ENCODE measurements at regions not wholly inside any gene's neighbourhood (a gene's known extent, or its start where the extent isn't known, plus 50 kb on each side); places are given as distances from the start of the nearest gene placed in this dataset.
"Not testable (repeated sequence)": the region's sequence is repeated elsewhere in the genome, so short reads cannot be mapped to it uniquely, and the experiment has no call there.

DNA sequence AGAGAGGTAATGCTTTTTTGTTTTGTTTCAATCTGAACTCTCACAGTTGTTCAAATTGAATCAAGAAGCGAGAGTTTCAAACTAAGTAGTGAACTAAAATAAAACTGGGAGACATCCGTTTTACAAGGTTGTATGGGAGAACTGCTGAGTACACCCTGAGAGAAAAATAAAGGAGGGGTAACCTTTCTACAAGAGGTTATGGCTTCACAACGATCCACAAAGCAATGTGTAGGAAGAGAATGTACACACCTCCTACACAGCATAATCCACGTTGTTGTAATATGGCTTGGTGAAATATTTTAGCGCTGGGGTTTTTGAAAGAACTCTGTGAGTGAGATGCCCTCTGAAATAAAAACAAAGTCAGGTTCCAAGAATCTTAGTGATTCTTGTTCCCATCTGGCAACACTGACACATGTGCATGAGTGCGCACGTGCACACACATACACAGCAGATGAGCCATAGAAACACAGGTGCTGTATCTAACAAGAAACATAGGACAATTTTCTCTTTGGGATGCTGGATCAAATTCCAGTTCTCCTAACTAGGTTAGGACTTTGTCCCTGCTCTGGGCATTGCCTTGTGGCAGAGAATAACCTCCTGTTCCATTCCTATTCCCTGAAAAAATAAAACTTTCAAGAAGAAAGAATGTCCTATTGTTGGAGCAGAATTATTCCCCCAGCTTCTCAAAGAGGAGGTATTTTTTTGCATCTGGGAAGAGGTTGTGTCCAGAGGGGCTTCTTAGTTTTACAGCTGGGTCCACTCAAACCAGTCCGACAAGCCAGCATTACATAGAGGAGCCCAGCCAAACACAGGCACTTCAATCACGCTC lies 94.5 kb upstream of the EFNA5 start:
- Histone ChIP-seq H3K36me3 (ENCODE audit: insufficient read depth, low read length) (no peaks in the 10 kb centered on the region), H3K4me1 (ENCODE audit: insufficient read depth, low read length) (no peaks in the 10 kb centered on the region), H3K9ac (ENCODE audit: low read depth, low read length) (no peak overlapping the region), H3K9me3 (ENCODE audit: control insufficient read depth, insufficient read depth, low read length) (no peaks in the 10 kb centered on the region)

DNA sequence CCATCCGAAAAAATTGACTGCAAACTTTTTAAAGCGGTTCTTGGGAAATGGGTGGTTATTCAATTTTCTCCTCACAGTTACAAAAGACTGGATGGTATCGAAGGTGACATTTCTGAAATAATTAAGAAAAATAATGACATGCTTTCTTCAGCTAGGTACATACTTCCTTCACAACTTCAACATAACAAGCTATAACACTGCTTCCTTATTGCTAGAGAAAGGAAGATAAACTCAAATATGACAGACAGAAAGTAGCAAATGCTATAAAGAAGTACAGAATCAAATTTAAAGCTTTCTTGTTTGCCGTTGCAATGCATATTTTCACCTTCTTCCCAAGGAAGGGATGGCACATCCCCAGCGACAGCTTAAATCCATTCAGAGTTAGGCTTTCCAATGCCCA lies 93.5 kb upstream of the EFNA5 start:
- no peak overlapping the region for H3K9ac ChIP-seq (ENCODE audit: low read depth, low read length)
- no peaks in the 10 kb centered on the region for H3K4me1 ChIP-seq (ENCODE audit: insufficient read depth, low read length)
- no peaks in the 10 kb centered on the region for H3K9me3 ChIP-seq (ENCODE audit: control insufficient read depth, insufficient read depth, low read length)
- H3K36me3 ChIP-seq (ENCODE audit: insufficient read depth, low read length): no peaks in the 10 kb centered on the region

DNA sequence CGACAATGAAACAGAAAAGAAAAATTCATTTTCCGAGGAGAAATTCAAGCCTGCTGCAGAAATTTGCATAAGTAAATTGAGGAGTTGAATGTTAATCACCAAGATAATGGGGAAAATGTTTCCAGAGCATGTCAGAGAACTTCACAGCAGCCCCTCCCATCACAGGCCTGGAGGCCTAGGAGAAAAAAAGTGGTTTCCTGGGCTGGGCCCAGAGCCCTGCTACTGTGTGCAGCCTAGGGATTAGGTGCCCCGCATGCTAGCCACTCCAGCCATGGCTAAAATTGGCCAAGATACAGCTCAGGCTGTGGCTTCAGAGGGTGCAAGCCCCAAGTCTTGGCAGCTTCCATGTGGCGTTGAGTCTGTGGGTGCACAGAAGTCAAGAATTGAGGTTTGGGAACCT lies 82.7 kb upstream of the EFNA5 start:
- no peaks in the 10 kb centered on the region for H3K4me1 ChIP-seq (ENCODE audit: insufficient read depth, low read length)
- no peaks in the 10 kb centered on the region for H3K36me3 ChIP-seq (ENCODE audit: insufficient read depth, low read length)
- H3K9me3 ChIP-seq (ENCODE audit: control insufficient read depth, insufficient read depth, low read length): peaks cover 10% of the 10 kb centered on the region
- no peak overlapping the region for H3K9ac ChIP-seq (ENCODE audit: low read depth, low read length)

DNA sequence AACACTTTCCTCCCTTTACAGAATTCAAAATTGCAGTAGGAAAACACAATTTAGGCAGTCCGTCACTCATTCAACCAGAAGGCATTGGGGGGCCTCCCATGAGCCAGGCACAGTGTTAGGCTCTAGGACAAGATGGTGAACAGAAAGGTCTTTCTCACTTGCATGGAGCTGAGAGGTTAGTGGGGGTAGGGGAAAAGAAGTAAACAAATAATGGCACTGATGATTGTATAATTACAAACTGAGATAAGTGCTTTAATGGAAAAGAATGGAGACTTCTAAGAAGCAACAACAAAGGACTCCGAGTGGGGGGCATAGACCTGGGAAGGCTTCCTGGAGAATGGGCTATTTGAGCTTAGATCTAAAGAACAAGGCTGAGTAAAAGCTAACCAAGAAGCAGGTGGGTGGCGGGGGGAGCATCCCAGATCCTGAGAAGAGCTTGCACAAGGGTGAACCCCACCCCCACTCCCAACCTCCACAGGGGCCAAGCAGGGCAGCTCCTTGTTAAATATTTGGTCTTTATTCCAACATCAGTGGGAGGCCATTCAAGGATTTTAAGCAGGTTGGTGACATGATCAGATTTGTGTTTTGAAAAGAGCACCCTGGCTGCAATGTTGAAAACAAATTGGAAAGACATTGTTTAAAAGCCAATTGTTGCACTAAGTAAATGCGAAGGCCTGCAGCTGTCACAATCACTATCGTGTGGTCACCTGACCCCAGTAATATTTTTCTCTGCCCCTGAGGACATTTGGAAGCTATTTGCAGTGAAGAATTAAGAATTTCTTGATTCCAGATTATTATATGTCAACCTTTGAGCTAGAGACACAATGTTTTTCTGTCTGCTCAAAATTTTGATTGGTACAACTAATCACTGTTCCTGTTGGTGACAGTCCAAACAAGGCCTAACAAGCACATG lies 73.9 kb upstream of the EFNA5 start:
- Histone ChIP-seq H3K36me3 (ENCODE audit: insufficient read depth, low read length) (no peaks in the 10 kb centered on the region), H3K9ac (ENCODE audit: low read depth, low read length) (no peak overlapping the region), H3K9me3 (ENCODE audit: control insufficient read depth, insufficient read depth, low read length) (no peaks in the 10 kb centered on the region), H3K4me1 (ENCODE audit: insufficient read depth, low read length) (peaks cover 6% of the 10 kb centered on the region; the same call in 1 of the 2 replicates)

DNA sequence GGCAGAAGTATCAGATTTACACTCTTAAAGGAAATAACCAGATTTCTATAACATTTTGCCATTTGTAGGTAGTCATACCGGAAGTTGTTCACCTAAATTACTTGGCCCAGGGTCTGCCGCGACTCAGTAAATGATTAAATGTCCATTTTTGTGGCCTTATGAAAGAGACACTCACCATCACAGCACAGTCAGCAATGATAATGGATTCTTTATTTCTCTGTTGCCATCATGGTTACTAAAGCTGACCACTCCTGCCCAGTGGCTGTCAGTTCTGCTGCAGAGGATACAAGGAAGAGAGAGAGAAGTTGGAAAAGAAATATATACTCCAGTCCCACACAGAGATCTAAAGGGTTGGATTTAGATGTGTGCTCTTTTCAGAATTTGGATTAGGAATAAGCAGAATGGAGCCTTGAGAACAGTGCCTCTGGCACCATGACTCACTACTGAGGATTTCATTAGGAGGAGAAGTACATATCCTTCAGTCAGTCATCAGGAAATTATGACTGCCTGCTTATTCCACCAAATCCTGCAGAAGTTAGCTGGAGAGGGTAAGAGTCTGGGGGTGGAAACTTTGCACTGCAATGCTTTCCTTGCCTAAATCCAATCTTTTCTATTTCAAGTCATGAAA lies 72.8 kb upstream of the EFNA5 start:
- H3K36me3 ChIP-seq (ENCODE audit: insufficient read depth, low read length): no peaks in the 10 kb centered on the region
- no peak overlapping the region for H3K9ac ChIP-seq (ENCODE audit: low read depth, low read length)
- H3K4me1 ChIP-seq (ENCODE audit: insufficient read depth, low read length): peaks cover 6% of the 10 kb centered on the region; the same call in 1 of the 2 replicates
- no peaks in the 10 kb centered on the region for H3K9me3 ChIP-seq (ENCODE audit: control insufficient read depth, insufficient read depth, low read length)

GRCh38 chr5:107739661-107740060 lies 68.9 kb upstream of the EFNA5 start:
- Histone ChIP-seq H3K9me3 (ENCODE audit: control insufficient read depth, insufficient read depth, low read length) (no peaks in the 10 kb centered on the region), H3K4me1 (ENCODE audit: insufficient read depth, low read length) (peaks cover 6% of the 10 kb centered on the region; the same call in 1 of the 2 replicates), H3K36me3 (ENCODE audit: insufficient read depth, low read length) (no peaks in the 10 kb centered on the region), H3K9ac (ENCODE audit: low read depth, low read length) (no peak overlapping the region)

DNA sequence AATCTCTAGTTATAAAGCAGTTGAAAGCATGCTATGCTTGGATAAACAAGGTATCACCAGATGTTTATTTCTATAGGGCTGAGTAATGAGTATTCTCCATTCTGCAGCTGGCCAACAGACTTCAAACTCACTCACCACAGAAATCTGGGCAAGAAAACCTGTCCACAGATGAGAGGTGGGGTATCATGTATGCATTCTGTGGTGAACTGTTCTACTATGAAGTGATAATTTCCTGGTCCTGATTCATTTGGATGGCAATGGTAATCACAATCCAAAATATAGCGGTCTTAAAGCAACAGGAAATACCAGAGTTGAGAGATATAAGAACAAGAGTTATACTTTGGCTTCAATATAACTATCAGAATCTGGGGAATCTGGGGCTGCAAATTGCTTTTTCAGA lies 65.9 kb upstream of the EFNA5 start:
- no peaks in the 10 kb centered on the region for H3K9me3 ChIP-seq (ENCODE audit: control insufficient read depth, insufficient read depth, low read length)
- no peak overlapping the region for H3K9ac ChIP-seq (ENCODE audit: low read depth, low read length)
- no peaks in the 10 kb centered on the region for H3K4me1 ChIP-seq (ENCODE audit: insufficient read depth, low read length)
- no peaks in the 10 kb centered on the region for H3K36me3 ChIP-seq (ENCODE audit: insufficient read depth, low read length)

DNA sequence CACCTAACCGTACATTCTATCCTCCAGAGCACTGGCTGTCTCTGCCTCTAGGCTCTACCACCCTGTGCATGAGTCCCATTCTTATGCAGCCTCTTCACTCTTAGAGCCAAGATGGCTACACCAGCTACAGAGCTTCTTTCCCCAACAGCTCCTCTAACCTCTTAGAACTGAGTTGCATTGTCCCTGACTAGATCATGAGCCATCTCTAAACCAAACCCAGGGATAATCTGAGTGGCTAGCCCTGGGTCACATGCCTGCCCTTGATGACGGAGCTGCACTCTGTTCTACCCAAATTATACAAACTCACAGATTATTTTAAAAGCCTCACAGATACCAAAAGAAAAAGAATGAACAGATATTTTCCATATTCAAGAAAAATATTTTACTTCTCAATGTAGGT lies 65.4 kb upstream of the EFNA5 start:
- H3K36me3 ChIP-seq (ENCODE audit: insufficient read depth, low read length); H3K9ac ChIP-seq (ENCODE audit: low read depth, low read length); H3K4me1 ChIP-seq (ENCODE audit: insufficient read depth, low read length); H3K9me3 ChIP-seq (ENCODE audit: control insufficient read depth, insufficient read depth, low read length): not testable (repeated sequence)

GRCh38 chr5:107735558-107735957 lies 64.8 kb upstream of the EFNA5 start:
- no peaks in the 10 kb centered on the region for H3K9me3 ChIP-seq (ENCODE audit: control insufficient read depth, insufficient read depth, low read length)
- H3K4me1 ChIP-seq (ENCODE audit: insufficient read depth, low read length): no peaks in the 10 kb centered on the region
- no peaks in the 10 kb centered on the region for H3K36me3 ChIP-seq (ENCODE audit: insufficient read depth, low read length)
- no peak overlapping the region for H3K9ac ChIP-seq (ENCODE audit: low read depth, low read length)

DNA sequence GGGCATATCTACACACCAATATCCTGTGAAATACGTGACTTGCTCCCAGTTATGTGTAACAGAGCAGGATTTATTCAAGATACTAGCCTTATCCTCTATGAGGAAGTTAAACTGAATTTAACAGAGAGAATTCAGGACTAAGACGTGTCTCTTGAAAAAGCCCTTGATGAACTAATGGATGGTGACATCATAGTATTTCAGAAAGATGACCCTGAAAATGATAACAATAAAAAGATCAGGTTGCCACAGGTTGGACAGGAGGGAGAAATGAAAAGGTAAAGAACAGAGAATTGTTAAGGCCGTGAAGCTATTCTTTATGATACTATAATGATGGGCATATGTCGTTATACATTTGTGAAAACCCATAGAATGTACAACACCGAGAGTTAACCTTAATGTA lies 56.2 kb upstream of the EFNA5 start:
- H3K4me1 ChIP-seq (ENCODE audit: insufficient read depth, low read length): no peaks in the 10 kb centered on the region
- H3K9me3 ChIP-seq (ENCODE audit: control insufficient read depth, insufficient read depth, low read length): no peaks in the 10 kb centered on the region
- H3K36me3 ChIP-seq (ENCODE audit: insufficient read depth, low read length): no peaks in the 10 kb centered on the region
- no peak overlapping the region for H3K9ac ChIP-seq (ENCODE audit: low read depth, low read length)

DNA sequence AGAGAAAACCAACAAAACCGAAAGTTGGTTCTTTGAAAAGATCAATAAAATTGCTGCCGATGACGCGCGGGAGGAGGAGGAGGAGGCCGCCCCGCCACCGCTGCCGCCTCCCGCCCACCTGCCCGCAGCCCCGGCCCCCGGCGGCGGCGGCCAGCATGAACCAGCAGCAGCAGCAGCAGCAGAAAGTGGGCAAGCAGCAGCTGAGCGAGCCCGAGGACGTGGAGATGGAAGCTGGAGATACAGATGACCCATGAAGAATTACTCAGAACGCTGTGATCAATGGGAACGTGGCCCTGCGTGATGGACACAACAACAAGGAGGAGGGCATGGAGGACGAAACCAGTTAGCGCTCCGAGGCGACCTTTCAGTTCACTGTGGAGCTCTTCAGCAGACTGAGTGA lies 53.9 kb upstream of the EFNA5 start:
- Histone ChIP-seq H3K9me3 (ENCODE audit: control insufficient read depth, insufficient read depth, low read length) (no peaks in the 10 kb centered on the region), H3K9ac (ENCODE audit: low read depth, low read length) (no peak overlapping the region), H3K4me1 (ENCODE audit: insufficient read depth, low read length) (no peaks in the 10 kb centered on the region), H3K36me3 (ENCODE audit: insufficient read depth, low read length) (no peaks in the 10 kb centered on the region)

DNA sequence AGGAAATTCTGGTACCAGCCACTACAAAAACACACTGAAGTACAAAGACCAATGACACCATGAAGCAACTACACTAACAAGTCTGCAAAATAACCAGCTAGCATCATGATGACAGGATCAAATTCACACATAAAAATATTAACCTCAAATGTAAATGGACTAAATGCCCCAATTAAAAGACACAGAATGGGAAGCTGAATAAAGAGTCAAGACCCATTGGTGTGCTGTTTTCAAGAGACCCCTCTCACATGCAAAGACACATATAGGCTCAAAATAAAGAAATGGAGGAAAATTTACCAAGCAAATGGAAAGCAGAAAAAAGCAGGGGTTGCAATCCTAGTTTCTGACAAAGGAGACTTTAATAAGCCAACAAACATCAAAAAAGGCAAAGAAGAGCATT lies 50.5 kb upstream of the EFNA5 start:
- H3K36me3 ChIP-seq (ENCODE audit: insufficient read depth, low read length); H3K4me1 ChIP-seq (ENCODE audit: insufficient read depth, low read length); H3K9me3 ChIP-seq (ENCODE audit: control insufficient read depth, insufficient read depth, low read length); H3K9ac ChIP-seq (ENCODE audit: low read depth, low read length): not testable (repeated sequence)
